GM23338 (cell line): ENCODE measurements at regions not wholly inside any gene's neighbourhood (a gene's known extent, or its start where the extent isn't known, plus 50 kb on each side); places are given as distances from the start of the nearest gene placed in this dataset.

ENCODE experiments used
- CREB1 ChIP-seq: fragments of 250-450 bp; sonication (Bioruptor Pico); IDR thresholded peaks from 2 replicates; pipeline ENCODE4 v1.5.0; 2020; ENCODE audit warnings: low read depth, mild to moderate bottlenecking, moderate library complexity
- ETS1 ChIP-seq: IDR thresholded peaks from 2 replicates; pipeline ENCODE4 v1.6.1; 2016; ENCODE audit warnings: antibody characterized with exemption
- EZH2 ChIP-seq: fragments of 200-600 bp; sonication (generic); IDR thresholded peaks from one replicate; pipeline ENCODE4 v1.8.0; 2017; ENCODE audit warnings: antibody characterized with exemption, mild to moderate bottlenecking, low read depth; ENCODE audit not compliant: unreplicated experiment
- EZH2phosphoT487 ChIP-seq: fragments of 200-600 bp; sonication (generic); IDR thresholded peaks from one replicate; pipeline ENCODE4 v1.8.1; 2018; ENCODE audit warnings: antibody characterized with exemption; ENCODE audit not compliant: unreplicated experiment
- JUNB ChIP-seq: IDR thresholded peaks from one replicate; pipeline ENCODE4 v1.6.1; 2016; ENCODE audit warnings: antibody characterized with exemption; ENCODE audit not compliant: unreplicated experiment
- NANOG ChIP-seq: IDR thresholded peaks from 2 replicates; pipeline ENCODE4 v1.6.1; 2016; ENCODE audit warnings: antibody characterized with exemption, borderline replicate concordance
- POLR2AphosphoS5 ChIP-seq: IDR thresholded peaks from 2 replicates; pipeline ENCODE4 v1.6.1; 2016; ENCODE audit warnings: antibody characterized with exemption, low read depth
- ZNF114 ChIP-seq: fragments of 250-450 bp; sonication (Bioruptor Pico); IDR thresholded peaks from 2 replicates; pipeline ENCODE4 v1.5.0; 2020; ENCODE audit warnings: mild to moderate bottlenecking, moderate library complexity
- ZNF331 ChIP-seq: fragments of 250-450 bp; sonication (Bioruptor Pico); IDR thresholded peaks from 2 replicates; pipeline ENCODE4 v1.5.0; 2020; ENCODE audit warnings: low read depth, mild to moderate bottlenecking, moderate library complexity
- TF ChIP-seq, protein P1 (sequence below), 2 experiments: fragments of 200-600 bp in 1 of 2; sonication (generic) in 1 of 2; conservative IDR thresholded peaks; 2 replicates each; pipeline versions ENCODE4 v1.5.1 to v1.6.1; 2016 to 2017; ENCODE audit warnings: antibody characterized with exemption in 2 of 2, low read depth in 2 of 2, mild to moderate bottlenecking in 2 of 2, moderate library complexity in 1 of 2
- TF ChIP-seq, protein P2 (sequence below): IDR thresholded peaks from one replicate; pipeline ENCODE4 v1.6.1; 2018; ENCODE audit warnings: antibody characterized with exemption; ENCODE audit not compliant: unreplicated experiment

- TF ChIP-seq, protein P1, sequence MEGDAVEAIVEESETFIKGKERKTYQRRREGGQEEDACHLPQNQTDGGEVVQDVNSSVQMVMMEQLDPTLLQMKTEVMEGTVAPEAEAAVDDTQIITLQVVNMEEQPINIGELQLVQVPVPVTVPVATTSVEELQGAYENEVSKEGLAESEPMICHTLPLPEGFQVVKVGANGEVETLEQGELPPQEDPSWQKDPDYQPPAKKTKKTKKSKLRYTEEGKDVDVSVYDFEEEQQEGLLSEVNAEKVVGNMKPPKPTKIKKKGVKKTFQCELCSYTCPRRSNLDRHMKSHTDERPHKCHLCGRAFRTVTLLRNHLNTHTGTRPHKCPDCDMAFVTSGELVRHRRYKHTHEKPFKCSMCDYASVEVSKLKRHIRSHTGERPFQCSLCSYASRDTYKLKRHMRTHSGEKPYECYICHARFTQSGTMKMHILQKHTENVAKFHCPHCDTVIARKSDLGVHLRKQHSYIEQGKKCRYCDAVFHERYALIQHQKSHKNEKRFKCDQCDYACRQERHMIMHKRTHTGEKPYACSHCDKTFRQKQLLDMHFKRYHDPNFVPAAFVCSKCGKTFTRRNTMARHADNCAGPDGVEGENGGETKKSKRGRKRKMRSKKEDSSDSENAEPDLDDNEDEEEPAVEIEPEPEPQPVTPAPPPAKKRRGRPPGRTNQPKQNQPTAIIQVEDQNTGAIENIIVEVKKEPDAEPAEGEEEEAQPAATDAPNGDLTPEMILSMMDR (conservative IDR thresholded peaks at IDR 0.05; ENCODE audit: low read depth in 2 of 2): no peak
- TF ChIP-seq POLR2AphosphoS5 (no peak), EZH2 (no peak), EZH2phosphoT487 (no peak), JUNB (no peak), ZNF114 (CRISPR knock-in tag) (no peak), CREB1 (CRISPR knock-in tag) (no peak), ETS1 (no peak), ZNF331 (CRISPR knock-in tag) (no peak), NANOG (no peak)
- TF ChIP-seq, protein P2, sequence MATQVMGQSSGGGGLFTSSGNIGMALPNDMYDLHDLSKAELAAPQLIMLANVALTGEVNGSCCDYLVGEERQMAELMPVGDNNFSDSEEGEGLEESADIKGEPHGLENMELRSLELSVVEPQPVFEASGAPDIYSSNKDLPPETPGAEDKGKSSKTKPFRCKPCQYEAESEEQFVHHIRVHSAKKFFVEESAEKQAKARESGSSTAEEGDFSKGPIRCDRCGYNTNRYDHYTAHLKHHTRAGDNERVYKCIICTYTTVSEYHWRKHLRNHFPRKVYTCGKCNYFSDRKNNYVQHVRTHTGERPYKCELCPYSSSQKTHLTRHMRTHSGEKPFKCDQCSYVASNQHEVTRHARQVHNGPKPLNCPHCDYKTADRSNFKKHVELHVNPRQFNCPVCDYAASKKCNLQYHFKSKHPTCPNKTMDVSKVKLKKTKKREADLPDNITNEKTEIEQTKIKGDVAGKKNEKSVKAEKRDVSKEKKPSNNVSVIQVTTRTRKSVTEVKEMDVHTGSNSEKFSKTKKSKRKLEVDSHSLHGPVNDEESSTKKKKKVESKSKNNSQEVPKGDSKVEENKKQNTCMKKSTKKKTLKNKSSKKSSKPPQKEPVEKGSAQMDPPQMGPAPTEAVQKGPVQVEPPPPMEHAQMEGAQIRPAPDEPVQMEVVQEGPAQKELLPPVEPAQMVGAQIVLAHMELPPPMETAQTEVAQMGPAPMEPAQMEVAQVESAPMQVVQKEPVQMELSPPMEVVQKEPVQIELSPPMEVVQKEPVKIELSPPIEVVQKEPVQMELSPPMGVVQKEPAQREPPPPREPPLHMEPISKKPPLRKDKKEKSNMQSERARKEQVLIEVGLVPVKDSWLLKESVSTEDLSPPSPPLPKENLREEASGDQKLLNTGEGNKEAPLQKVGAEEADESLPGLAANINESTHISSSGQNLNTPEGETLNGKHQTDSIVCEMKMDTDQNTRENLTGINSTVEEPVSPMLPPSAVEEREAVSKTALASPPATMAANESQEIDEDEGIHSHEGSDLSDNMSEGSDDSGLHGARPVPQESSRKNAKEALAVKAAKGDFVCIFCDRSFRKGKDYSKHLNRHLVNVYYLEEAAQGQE: no peak
Observed at GRCh38 chrX:17917945-17918577, 57.0 kb upstream of the RAI2 start.
